K562 (cell line): ENCODE measurements at regions not wholly inside any gene's neighbourhood (a gene's known extent, or its start where the extent isn't known, plus 50 kb on each side); places are given as distances from the start of the nearest gene placed in this dataset.

Experiments
- ATAC-seq: fragments of 200-7000 bp; cut with Tn5 transposase; 3 replicates; pipeline ENCODE4 v1.9.1; 2020; ENCODE audit warnings: moderate library complexity
- BruUV-seq: library from RNA; stranded (reverse); fragments of 400-500 nt; replicated peaks from 2 replicates; lab custom pipeline; 2021; lab: Mats Ljungman, UMichigan
- CTCF ChIA-PET: fragments of 300-600 bp; formaldehyde crosslinking; extraction: SDS; loops from one replicate; lab custom pipeline; 2021; ENCODE audit warnings: low intra/inter-chr PET ratio; lab: Yijun Ruan, JAX
- POLR2A ChIA-PET: fragments of 300-600, 350-650 bp; sonication (Branson Sonifier 250); formaldehyde crosslinking; extraction: SDS; loops from one replicate; lab custom pipeline; 2021; ENCODE audit warnings: antibody characterized with exemption, inconsistent platforms; lab: Yijun Ruan, JAX
- DNase-seq, 4 experiments: peaks; one replicate each; pipeline versions ENCODE4 v3.0.0 to v3.0.0-alpha.2; 2011 to 2018; ENCODE audit warnings: low spot score in 3 of 4, mixed read lengths in 3 of 4; ENCODE audit errors: extremely low read depth in 1 of 4
- FAIRE-seq: peaks from 2 replicates; lab custom pipeline; 2011; peaks lifted over from hg19 to GRCh38; lab: Jason Lieb, UNC
- H2AFZ ChIP-seq: 2 replicates; pipeline ENCODE4 v1.6.0; 2011; ENCODE audit warnings: low read depth, low read length, control low read depth, inconsistent platforms
- H3K27ac ChIP-seq: fragments of 200-600 bp; 3 replicates; pipeline ENCODE4 v1.8.0; 2011; ENCODE audit warnings: low read depth, mild to moderate bottlenecking, control low read depth, inconsistent platforms, low read length, moderate library complexity, mixed read lengths; ENCODE audit errors: extremely low read depth
- H3K27me3 ChIP-seq, 2 experiments: fragments of 300-600 bp in 1 of 2; 2 replicates in 1 of 2; 3 replicates in 1 of 2; pipeline versions ENCODE4 v1.6.0 to v1.8.0; 2011; ENCODE audit warnings: inconsistent platforms in 2 of 2, low read length in 2 of 2, mild to moderate bottlenecking in 1 of 2, mixed read lengths in 1 of 2, moderate library complexity in 1 of 2; ENCODE audit not compliant: control insufficient read depth in 2 of 2, insufficient read depth in 2 of 2
- H3K36me3 ChIP-seq: fragments of 300-600 bp; 3 replicates; pipeline ENCODE4 v1.8.0; 2011; ENCODE audit warnings: mild to moderate bottlenecking, low read length, inconsistent platforms; ENCODE audit not compliant: control insufficient read depth, insufficient read depth
- H3K4me1 ChIP-seq, 2 experiments: fragments of 200-600 bp in 1 of 2; replicated peaks in 1 of 2; 2 replicates in 1 of 2; 3 replicates in 1 of 2; pipeline versions ENCODE4 v1.5.1 to v1.8.0; 2011; ENCODE audit warnings: inconsistent platforms in 2 of 2, low read length in 2 of 2, mild to moderate bottlenecking in 1 of 2, mixed read lengths in 1 of 2, moderate library complexity in 1 of 2; ENCODE audit not compliant: control insufficient read depth in 2 of 2, insufficient read depth in 2 of 2
- H3K4me2 ChIP-seq: 2 replicates; pipeline ENCODE4 v1.6.1; 2011; ENCODE audit warnings: low read length, control low read depth, inconsistent platforms, mixed read lengths; ENCODE audit not compliant: insufficient read depth
- H3K4me3 ChIP-seq: fragments of 200-600 bp; sonication (generic), shearing (Covaris generic); 2 replicates; pipeline ENCODE4 v1.5.1; 2016; ENCODE audit warnings: control low read depth, inconsistent platforms
- H3K79me2 ChIP-seq: fragments of 200-600 bp; 3 replicates; pipeline ENCODE4 v1.8.0; 2011; ENCODE audit warnings: low read length, inconsistent platforms; ENCODE audit not compliant: control insufficient read depth, insufficient read depth
- H3K9ac ChIP-seq, 2 experiments: 2 replicates each; pipeline versions ENCODE4 v1.6.0 to v1.6.1; 2011; ENCODE audit warnings: low read depth in 2 of 2, low read length in 2 of 2, control low read depth in 1 of 2, inconsistent platforms in 1 of 2, mild to moderate bottlenecking in 1 of 2, mixed read lengths in 1 of 2; ENCODE audit not compliant: insufficient read depth in 1 of 2
- H3K9me1 ChIP-seq: one replicate; pipeline ENCODE4 v1.6.0; 2011; ENCODE audit warnings: inconsistent platforms, mild to moderate bottlenecking, low read length, moderate library complexity; ENCODE audit not compliant: control insufficient read depth, insufficient read depth
- H3K9me3 ChIP-seq: replicated peaks from 2 replicates; pipeline ENCODE4 v1.5.1; 2011; ENCODE audit warnings: low read depth, low read length, inconsistent platforms; ENCODE audit not compliant: control insufficient read depth, insufficient read depth
- H4K20me1 ChIP-seq: replicated peaks from 2 replicates; pipeline ENCODE4 v1.6.1; 2011; ENCODE audit warnings: low read length, inconsistent platforms, mixed read lengths; ENCODE audit not compliant: control insufficient read depth, insufficient read depth
- C11orf30 ChIP-seq: fragments of 450-650 bp; IDR thresholded peaks from 2 replicates; pipeline ENCODE4 v1.6.1; 2016; ENCODE audit warnings: low read depth, mild to moderate bottlenecking
- EP400 ChIP-seq: fragments of 450-650 bp; IDR thresholded peaks from 2 replicates; pipeline ENCODE4 v1.6.1; 2017; ENCODE audit warnings: antibody characterized with exemption, mild to moderate bottlenecking, moderate library complexity
- ETV1 ChIP-seq: fragments of 450-650 bp; conservative IDR thresholded peaks from 2 replicates; pipeline ENCODE4 v1.6.1; 2016; ENCODE audit warnings: missing genetic modification characterization, control low read depth, low read depth, missing compliant biosample characterization
- FIP1L1 ChIP-seq: fragments of 200-400 bp; formaldehyde crosslinking; IDR thresholded peaks from 2 replicates; pipeline ENCODE4 v1.6.1; 2018; ENCODE audit warnings: mild to moderate bottlenecking, low read depth, low read length; ENCODE audit not compliant: poor library complexity, severe bottlenecking
- LEF1 ChIP-seq: fragments of 450-650 bp; IDR thresholded peaks from 2 replicates; pipeline ENCODE4 v1.6.1; 2016; ENCODE audit warnings: mild to moderate bottlenecking
- MTA3 ChIP-seq: fragments of 450-650 bp; formaldehyde crosslinking; IDR thresholded peaks from 2 replicates; pipeline ENCODE4 v1.6.1; 2017; ENCODE audit warnings: mild to moderate bottlenecking, borderline replicate concordance
- ZFP36 ChIP-seq: fragments of 150-350 bp; IDR thresholded peaks from 2 replicates; pipeline ENCODE4 v1.6.1; 2018; ENCODE audit warnings: low read length, low read depth; ENCODE audit not compliant: partially characterized antibody
- ZKSCAN1 ChIP-seq: fragments of 150-350 bp; IDR thresholded peaks from 2 replicates; pipeline ENCODE4 v1.6.1; 2016; ENCODE audit warnings: low read depth, low read length
- ZNF444 ChIP-seq: fragments of 250-450 bp; sonication (Bioruptor Pico); IDR thresholded peaks from 2 replicates; pipeline ENCODE4 v1.4.0; 2020; ENCODE audit warnings: mild to moderate bottlenecking, moderate library complexity
- ZNF780A ChIP-seq: fragments of 250-450 bp; sonication (Bioruptor Pico); IDR thresholded peaks from 2 replicates; pipeline ENCODE4 v1.5.0; 2021; ENCODE audit warnings: mild to moderate bottlenecking
- WGBS: fragments of 100-300 bp; shearing (Covaris generic); methylation state at CpG from one replicate; pipeline ENCODE4 v1.1.6; 2016; ENCODE audit warnings: low coverage, mixed read lengths; ENCODE audit not compliant: insufficient coverage; ENCODE audit errors: missing lambda C conversion rate; 5-methylcytosine and 5-hydroxymethylcytosine counted together
- in situ Hi-C: fragments of 300-500 bp; cut with MboI; formaldehyde crosslinking; loops from 4 replicates; pipeline ENCODE4 v1.15.0; 2018; ENCODE audit warnings: inconsistent platforms, mixed read lengths
- intact Hi-C: fragments of 100-400 bp; cut with micrococcal nuclease; formaldehyde crosslinking; loops from 2 replicates; pipeline ENCODE4 v1.14.2; 2022

GRCh38 chr13:53204598-53204997 is 176.0 kb downstream of the OLFM4 start:
- BruUV-seq, result no TSS peak
- ChIA-PET CTCF (no interaction called here), POLR2A (no interaction called here)
- H3K9me3 ChIP-seq, result no peaks in the 10 kb centered on the region
- H4K20me1 ChIP-seq, result no peaks in the 10 kb centered on the region
- ATAC-seq, result no peak
- no peaks in the 10 kb centered on the region for H3K9me1 ChIP-seq
- H3K4me3 ChIP-seq, result no peak overlapping the region
- intact Hi-C loops (no loop called here), in situ Hi-C loops (no loop called here)
- no peak overlapping the region for H3K9ac ChIP-seq
- H2AFZ ChIP-seq, result no peak overlapping the region
- no peak for FAIRE-seq
- no peaks in the 10 kb centered on the region for H3K27me3 ChIP-seq
- H3K4me1 ChIP-seq, result no peaks in the 10 kb centered on the region
- H3K27ac ChIP-seq, result no peak overlapping the region
- WGBS, result 0% methylated on average over 3 of the region's 4 CpGs
- no peaks in the 10 kb centered on the region for H3K36me3 ChIP-seq
- H3K4me2 ChIP-seq, result no peak overlapping the region
- TF ChIP-seq ZNF780A, result no peak
- no peak for TF ChIP-seq ETV1
- no peak for TF ChIP-seq ZFP36
- no peak for TF ChIP-seq EP400
- TF ChIP-seq ZKSCAN1, result no peak
- TF ChIP-seq C11orf30, result no peak
- TF ChIP-seq LEF1, result no peak
- no peak for TF ChIP-seq FIP1L1
- TF ChIP-seq ZNF444 (CRISPR knock-in tag), result no peak
- no peak for TF ChIP-seq MTA3
- no peak for DNase-seq
- H3K79me2 ChIP-seq, result no peaks in the 10 kb centered on the region
